ENCODE measurements at regions not wholly inside any gene's neighbourhood (a gene's known extent, or its start where the extent isn't known, plus 50 kb on each side); places are given as distances from the start of the nearest gene placed in this dataset.
"Not testable (repeated sequence)": the region's sequence is repeated elsewhere in the genome, so short reads cannot be mapped to it uniquely, and the experiment has no call there.

GRCh38 chr2:123359636-123360035, 665.5 kb upstream of the CNTNAP5 start:
- no peak for DNase-seq

DNA sequence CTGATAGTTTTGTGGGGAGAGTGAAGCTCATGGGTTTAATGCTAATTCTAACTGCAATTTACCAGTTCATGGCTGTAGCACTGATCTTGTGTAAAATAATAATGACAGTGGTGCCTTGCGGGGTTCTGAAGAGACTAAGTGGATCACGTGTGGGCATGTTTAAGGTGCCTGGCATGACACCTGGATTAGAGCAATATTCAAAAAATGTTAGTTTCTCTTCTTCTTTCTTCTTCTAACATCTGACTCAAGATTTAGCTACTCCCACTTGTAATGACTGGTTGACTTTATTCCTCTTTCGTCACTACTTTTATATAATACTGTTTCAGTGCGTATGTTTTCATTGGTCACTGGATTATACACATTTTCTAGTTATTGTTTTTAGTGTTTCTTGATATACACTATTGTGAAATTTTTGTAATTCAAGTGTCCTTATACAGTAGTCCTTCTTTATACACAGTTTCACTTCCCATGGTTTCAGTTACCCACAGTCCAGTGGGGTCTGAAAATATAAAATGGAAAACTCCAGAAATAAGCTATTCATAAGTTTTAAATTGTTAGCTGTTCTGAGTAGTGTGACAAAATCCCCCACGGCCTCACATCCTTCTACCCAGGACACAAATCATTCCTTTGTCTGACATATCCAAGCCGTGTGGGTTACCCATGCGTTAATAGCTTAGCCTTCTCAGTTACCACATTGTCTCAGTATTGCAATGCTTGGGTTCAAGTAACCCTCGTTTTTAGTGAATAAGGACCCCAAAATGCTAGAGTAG, 662.2 kb upstream of the CNTNAP5 start:
- DNase-seq: no peak

- no peak for DNase-seq
Measured at GRCh38 chr2:123363826-123364225, 661.3 kb upstream of the CNTNAP5 start.

DNA sequence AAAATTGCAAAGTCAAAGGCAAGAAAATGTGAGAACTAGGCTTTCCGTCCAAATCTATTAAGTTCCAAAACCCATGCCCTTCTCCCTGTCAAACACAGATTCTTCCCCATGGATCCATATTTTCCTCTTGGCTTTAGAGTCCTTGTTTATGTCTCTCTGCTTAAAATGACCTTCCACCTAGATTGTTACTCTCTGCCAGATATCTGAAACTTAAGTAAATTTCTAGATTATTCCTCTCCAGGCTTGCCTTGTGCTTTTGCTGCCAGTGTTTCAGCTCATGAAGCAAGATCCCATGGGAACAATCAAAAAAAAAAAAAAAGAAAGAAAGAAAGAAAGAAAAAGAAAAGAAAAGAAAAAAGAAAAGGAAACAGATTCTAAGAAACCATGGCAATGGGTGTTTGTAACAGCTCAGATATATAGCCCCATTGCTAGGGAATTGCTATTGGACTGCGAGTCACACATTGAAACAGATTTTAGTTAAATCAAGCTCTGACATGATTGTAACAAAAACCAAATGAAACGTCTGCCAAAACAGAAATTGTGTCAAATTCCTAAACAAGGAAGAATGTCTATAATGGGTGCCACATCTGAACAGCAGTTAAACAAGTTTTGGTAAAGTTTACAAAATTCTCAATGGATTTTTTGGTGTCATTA, 660.7 kb upstream of the CNTNAP5 start:
- no peak for DNase-seq

GRCh38 chr2:123366239-123366837, 658.7 kb upstream of the CNTNAP5 start:
- no peak for DNase-seq

GRCh38 chr2:123370186-123370585, 654.9 kb upstream of the CNTNAP5 start:
- no peak for DNase-seq

DNA sequence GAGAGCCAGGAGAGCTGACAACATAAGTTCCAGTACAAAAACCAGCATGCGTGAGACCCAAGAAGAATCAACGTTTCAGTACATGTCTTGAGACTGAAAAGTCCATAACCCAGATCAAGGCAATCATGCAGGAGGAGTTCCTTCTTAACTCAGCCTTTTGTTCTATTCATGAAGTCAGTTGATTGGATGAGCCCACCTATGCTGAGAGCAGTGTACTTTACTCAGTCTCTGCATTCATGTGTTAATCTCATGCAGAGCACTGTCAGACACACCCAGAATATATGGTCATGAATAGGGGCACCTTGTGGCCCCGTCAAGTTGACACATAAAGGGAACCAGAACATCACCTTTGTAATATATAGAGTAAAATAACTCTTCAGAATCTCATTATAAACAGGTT, 653.6 kb upstream of the CNTNAP5 start:
- DNase-seq: no peak

DNA sequence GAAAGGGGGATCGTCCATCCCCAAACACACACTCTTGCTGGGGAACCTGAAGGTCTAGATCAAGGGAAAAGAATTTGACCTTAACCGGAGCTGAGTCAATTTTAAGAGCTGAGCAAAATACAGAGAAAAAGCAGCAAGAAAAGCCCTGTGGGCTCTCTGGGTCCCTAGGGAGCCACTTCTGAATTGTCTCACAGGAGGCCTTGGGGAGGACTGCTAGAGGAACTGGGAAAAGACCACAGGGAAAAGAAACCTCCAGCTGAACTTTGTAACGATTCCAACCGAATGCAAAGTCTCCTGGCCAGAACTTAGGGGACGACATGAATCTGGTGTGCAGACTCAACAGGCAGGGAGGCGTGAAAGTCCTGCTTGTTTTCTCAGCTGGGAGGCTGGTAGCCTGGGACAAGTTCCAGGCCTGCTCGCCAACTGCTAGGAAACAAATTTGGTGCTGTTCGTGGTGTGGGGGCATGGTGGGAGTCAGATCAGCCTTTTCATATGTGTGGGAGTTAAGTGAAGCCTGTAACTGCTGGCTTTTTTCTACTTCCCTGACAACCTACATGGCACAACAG, 644.6 kb upstream of the CNTNAP5 start:
- DNase-seq: no peak

GRCh38 chr2:123415678-123416077, 609.4 kb upstream of the CNTNAP5 start:
- no peak for DNase-seq

GRCh38 chr2:123419976-123420375, 605.1 kb upstream of the CNTNAP5 start:
- no peak for DNase-seq

DNA sequence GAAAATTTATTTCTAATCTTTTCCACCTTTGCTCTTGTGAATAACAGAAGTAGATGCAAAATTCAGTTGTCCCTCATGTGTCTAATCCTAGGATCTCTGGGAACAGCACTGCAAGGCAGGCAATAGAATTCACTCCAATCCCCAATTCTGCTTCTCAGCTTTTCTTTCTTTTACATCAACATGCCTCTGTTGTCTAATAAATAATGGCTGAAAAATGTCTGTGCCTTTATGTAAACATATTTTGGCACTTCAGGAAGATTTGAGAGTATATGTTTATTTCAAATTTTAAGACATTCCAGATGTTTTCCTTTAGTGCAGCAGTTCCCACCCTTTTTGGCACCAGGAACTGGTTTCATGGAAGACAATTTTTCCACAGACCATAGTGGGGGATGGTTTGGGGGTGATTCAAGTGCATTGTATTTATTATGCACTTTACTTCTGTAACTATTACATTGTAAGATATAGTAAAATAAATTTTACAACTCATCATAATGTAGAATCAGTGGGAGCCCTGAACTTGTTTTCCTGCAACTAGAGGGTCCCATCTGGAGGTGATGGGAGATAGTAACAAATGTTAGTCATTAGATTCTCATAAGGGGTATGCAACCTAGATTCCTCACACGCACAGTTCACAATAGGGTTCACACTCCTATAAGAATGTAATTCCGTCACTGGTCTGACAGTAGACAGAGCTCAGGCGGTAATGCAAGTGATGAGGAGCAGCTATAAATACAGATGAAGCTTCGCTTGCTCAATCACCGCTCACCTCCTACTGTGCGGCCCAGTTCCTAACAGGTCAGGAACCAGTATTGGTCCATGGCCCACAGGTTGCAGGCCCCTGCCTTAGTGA, 590.3 kb upstream of the CNTNAP5 start:
- peak; percentile 65 for DNase-seq

- DNase-seq: peak; percentile 57
Measured at GRCh38 chr2:123438251-123438650, 586.8 kb upstream of the CNTNAP5 start.

DNA sequence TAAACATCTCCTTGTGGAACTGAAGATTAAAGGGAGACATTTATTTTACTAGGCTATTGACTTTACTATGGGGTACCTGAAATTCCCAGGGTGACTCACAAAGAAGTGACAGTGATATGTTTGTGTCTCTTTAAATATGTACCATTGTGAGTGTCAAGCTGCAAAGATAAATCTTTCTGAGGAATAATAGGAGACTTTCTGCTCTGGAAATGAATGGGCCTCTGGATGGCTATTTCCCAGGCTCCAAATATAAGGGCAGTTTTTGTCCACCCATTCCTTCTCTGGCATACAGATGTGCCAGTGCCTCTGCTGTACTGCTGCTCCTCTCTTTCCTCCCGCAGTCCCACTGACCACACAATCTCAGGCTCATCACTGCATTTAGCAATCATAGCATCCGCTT, 586.4 kb upstream of the CNTNAP5 start:
- no peak for DNase-seq

DNA sequence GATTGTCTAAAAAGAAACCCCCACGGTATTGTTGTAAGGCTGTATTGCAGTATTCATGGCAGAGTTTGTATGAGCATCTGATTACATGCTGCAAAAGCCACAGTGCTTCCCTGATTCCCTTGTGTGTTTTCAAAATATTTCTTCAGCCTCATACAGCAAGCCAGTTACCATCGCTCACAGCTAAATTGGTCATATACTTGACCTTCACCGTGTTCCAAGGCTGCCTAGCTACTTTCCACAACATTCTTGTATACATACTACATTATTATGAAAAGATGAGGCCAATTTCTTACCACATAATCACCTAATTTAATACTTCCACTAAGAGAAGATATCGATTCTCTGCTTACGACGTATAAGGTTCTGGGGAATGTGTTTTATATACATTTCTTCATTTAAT, 576.3 kb upstream of the CNTNAP5 start:
- peak; percentile 10 for DNase-seq

- no peak for DNase-seq
Measured at GRCh38 chr2:123451542-123451941, 573.5 kb upstream of the CNTNAP5 start.

DNA sequence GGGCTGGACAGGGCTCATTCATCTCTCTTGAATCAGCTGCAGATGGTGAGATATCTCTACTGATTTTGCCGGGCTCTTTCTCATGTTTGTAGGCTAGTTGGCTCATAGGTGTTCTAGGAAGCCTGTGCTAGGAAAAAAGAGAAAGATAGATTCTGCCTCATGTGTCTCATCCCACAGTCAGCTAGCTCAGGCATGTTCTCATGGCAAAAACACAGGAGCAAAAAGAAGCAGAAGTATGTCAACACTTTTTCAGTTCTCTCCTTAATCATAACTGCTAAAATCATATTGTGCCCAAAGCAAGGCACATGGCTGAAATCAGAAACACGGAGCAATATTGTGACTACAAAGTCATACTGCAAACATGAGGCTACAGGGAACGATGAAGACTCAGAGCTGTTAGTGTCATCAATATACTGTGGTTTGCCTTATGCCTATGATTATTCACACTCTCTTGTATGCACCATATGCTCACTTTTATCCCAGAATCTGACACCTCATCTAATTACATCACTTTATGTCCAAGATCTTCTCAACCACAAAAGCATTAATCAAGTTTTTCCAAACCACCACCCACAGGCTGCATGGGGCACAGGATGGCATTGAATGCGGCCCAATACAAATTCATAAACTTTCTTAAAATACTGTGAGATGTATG, 571.9 kb upstream of the CNTNAP5 start:
- DNase-seq: no peak

DNA sequence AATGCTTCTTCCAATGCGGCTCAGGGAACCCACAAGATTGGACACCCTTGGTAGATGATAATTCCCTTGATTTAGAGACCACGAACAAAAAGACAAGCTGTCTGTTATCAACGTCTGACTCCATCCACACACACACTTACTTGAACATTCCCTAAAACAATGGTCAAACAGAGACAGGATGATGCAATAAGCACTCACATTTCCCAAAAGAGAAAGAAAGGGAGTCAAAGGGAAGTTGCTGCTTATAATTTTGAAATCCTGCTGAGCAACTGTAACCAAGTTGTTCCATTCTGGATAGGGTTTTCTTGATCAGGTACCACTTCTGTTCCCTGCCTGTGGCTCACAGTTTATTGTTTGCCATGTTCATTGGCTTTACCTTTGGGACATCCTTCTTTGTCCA, 571.3 kb upstream of the CNTNAP5 start:
- no peak for DNase-seq

DNA sequence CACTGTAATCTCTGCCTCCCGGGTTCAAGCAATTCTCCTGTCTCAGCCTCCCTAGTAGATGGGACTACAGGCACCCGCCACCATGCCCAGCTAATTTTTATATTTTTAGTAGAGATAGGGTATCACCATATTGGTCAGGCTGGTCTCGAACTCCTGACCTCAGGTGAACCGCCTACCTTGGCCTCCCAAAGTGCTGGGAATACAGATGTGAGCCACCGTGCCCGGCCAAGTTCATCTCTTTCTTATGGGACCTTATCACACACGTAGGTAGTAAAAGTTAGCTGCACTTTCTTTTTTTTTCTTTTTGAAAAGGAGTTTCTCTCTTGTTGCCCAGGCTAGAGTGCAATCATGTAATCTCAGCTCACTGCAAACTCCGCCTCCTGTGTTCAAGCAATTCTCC, 569.9 kb upstream of the CNTNAP5 start:
- DNase-seq: not testable (repeated sequence)

DNA sequence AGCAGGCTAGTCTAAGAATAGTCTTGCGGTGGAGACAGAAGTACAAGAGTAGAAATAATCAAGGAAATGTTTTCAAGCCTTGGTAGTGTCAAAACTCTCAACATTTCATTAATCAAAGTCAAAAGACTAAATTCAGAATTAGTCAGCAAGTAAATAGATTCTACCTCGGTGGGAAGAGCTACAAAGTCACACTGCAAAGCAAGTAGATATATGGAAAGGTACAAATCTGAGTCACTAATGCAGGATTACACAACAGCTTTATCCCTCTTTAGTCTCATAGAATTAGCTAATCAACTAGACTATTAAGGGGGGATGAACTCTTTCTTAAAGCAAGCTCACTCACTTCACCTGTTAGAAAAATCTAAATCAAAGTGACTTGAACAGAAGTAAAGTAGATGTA, 568.7 kb upstream of the CNTNAP5 start:
- no peak for DNase-seq

DNA sequence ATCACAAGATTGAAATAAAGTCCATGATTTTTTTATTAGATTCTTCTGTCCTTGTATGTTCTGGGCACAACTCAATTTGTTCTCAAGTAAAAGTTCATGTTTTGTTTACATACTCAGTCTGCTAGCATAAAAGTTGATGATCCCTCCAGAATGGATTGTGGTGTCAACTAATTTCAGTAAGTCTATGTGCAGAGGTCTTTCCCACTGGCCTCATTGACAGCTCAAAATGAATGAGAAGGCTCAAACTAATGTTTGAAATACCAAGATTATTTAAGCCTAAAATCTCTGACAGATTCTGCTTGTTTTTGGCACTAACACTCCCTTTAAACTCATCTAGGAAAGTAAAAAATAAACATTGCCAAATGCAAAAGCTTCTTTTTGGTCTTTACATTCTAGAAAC, 561.2 kb upstream of the CNTNAP5 start:
- no peak for DNase-seq

- DNase-seq: no peak
Measured at GRCh38 chr2:123468071-123468470, 557.0 kb upstream of the CNTNAP5 start.

DNA sequence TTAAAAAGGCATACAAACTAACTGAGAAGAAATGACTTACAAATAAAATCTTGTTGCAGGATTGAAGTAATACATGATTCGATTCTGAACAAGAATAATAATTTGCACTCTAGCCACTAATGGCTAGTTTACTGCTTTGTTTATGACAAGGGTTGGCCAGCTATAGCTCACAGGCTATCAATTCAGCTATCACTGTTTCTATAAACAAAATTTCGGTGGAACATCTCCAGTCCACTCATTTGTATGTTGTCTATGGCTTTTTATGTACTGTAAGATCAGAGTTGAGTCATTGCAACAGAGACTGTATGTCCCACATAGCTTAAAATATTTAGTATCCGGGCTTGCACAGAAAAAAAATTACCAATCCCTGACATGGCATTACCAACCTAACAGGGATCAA, 543.7 kb upstream of the CNTNAP5 start:
- DNase-seq: no peak
